ENCODE measurements at regions not wholly inside any gene's neighbourhood (a gene's known extent, or its start where the extent isn't known, plus 50 kb on each side); places are given as distances from the start of the nearest gene placed in this dataset.
A peak's percentile ranks its signal among the peaks of the same experiment; 100 is the strongest.

DNA sequence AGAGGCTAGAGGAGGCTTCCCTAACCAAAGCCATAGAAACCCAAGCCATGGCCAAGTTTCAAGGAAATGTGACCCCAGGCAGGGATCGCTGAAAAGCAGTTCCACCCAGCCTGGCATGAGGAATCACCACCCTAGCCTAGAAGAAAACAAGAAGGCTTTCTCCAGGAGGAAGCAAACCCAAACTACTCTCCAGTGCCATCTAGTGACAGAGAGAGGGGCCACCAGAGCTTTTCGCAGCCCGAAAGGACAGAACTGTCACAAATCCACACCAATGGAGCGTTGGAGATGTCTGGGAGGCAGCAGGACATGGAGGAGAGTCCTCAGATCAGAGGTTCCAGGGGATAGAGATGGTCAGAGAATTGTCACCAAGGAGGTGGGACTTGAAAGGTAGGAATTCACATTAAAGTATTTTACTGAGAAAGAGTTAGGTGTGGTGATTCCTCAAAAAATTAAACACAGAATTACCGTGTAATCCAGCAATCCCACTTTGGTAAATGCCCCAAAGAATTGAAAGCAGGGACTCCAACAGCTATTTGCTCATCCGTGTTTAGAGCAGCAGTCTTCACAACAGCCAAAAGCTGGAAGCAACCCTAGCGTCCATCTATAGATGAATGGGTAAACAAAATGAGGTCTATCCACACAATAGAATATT, 67.3 kb upstream of the NUP50 start:
- peak; percentile 51 for DNase-seq

- DNase-seq: no peak
Observed at GRCh38 chr22:45097061-45097460, 66.7 kb upstream of the NUP50 start.

- DNase-seq: no peak
Observed at GRCh38 chr22:45098056-45098455, 65.7 kb upstream of the NUP50 start.

DNA sequence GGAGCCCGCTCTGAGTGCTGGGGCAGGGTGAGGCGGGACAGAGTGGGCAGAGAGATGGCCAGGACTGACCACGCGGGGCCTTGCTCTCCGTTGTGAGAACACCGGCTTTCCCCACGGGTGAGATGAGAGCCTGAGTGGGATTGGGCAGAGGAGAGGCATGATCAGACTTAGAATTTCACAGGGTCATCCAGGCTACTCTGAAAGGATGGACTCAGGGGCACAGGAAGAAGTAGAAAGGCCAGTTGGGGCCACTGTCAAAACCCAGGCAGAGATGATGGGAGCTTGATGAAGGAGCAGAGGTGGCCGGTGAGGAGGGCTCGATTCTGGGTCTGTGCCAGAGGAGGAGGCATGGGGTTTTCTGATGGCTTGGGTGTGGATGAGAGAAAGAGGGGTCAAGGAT, 63.8 kb upstream of the NUP50 start:
- no peak for DNase-seq

GRCh38 chr22:45101515-45102227, 62.1 kb upstream of the NUP50 start:
- DNase-seq: peak; percentile 60

GRCh38 chr22:45102896-45103420, 60.8 kb upstream of the NUP50 start:
- DNase-seq: no peak

DNA sequence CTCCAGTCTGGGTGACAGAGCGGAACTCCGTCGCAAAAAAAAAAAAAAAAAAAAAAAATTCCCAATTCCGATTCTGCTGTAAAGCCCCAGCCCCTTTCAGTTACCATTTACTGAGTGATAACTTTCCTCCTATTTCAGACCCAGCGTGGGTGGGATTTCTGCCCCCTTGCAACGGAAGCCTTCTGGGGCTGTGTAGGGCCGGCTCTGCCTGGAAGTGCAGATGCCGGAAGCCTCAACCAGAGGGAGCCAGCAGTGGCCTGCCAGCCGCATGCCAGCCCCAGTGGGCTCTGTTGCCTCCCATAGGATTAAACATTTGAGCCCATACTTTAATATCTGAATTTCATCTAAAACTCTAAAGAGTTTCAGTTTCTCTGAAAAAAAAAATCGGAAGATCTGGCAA, 60.0 kb upstream of the NUP50 start:
- no peak for DNase-seq

DNA sequence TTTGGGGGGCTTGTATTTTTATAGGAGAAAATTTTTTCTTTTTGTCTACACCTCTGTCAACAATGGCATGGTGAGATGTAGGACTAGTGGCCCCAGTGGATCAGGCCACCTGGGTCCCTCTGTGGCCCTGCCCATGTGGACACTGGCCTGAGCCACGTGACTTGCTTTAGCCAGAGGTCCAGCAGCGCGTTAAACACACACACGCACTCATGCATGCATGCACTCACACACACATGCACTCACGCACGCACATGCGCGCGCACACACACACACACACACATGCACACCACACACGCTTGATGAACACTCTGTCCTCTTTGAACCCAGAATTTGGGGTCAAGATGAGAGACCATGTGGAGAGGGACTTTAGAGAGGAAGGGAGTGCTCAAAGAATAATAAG, 59.4 kb upstream of the NUP50 start:
- no peak for DNase-seq

GRCh38 chr22:45105281-45105702, 58.4 kb upstream of the NUP50 start:
- DNase-seq: no peak

DNA sequence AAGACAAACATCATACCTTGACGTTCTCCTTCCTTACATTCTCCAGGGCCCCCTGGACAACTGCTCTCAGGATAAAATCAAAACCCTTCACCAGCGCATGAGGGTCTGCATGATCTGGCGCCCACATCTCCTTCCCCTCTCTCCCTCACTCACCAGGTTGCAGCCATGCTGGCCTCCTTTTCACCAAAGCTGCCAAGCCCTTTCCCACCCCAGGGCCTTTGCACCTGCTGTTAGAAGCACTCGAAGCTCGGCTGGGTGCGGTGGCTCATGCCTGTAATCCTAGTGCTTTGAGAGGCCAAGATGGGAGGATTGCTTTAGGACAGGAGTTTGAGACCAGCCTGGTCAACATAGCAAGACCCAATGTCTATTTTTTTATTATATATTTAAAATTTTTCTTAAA, 56.1 kb upstream of the NUP50 start:
- DNase-seq: no peak

- DNase-seq: no peak
Observed at GRCh38 chr22:45112136-45112879, 51.4 kb upstream of the NUP50 start.
